ENCODE measurements at regions not wholly inside any gene's neighbourhood (a gene's known extent, or its start where the extent isn't known, plus 50 kb on each side); places are given as distances from the start of the nearest gene placed in this dataset.

DNA sequence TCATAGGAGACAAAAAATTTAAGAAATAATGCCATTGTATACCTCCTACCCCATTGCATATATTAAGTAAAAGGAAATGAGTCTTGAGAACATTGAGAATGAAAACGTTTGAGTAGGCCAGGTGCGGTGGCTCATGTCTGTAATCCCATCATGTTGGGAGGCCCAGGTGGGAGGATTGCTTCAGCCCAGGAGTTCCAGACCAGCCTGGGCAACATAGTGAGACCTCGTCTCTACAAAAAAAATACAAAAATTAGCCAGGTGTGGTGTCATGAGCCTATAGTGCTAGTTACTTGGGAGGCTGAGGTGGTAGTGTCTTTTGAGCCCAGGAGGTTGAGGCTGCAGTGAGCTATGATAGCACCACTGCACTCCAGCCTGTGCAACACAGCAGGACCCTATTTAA lies 107.7 kb upstream of the MGAT5 start:
- WGBS, result 78% methylated on average over 3 of the region's 3 CpGs
- Histone ChIP-seq H3K9ac (ENCODE audit: low read depth, low read length) (no peak overlapping the region), H3K4me3 (ENCODE audit: low read length) (no peak overlapping the region), H3K27me3 (ENCODE audit: insufficient read depth, low read length) (no peaks in the 10 kb centered on the region), H3K9me3 (ENCODE audit: insufficient read depth, low read depth, low read length) (no peaks in the 10 kb centered on the region), H3K4me1 (ENCODE audit: insufficient read depth, low read length) (peaks cover 52% of the 10 kb centered on the region), H3K36me3 (ENCODE audit: insufficient read depth, low read length) (no peaks in the 10 kb centered on the region), H3K27ac (ENCODE audit: low read depth, low read length) (no peak overlapping the region)

DNA sequence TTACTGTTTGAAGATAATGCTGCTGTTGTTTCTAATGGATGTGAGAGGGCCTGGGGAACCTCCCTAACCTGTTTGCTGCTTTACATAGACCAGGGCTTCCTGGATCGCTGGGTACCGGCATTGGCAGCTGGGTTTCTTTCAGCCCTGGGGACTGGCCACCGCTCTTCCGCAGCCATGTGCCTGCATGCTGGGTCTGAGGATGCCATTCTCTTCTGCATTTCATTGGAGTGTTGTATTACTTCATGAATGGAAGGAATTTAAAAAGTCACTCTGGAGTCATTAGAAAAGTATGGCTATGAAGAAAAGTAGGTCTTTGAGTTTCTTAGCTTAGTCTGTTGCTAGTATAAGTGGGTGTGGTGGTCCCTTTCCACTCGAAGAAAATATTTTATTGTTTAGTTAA lies 107.3 kb upstream of the MGAT5 start:
- H3K9ac ChIP-seq (ENCODE audit: low read depth, low read length), result no peak overlapping the region
- no peaks in the 10 kb centered on the region for H3K9me3 ChIP-seq (ENCODE audit: insufficient read depth, low read depth, low read length)
- H3K4me3 ChIP-seq (ENCODE audit: low read length), result no peak overlapping the region
- no peak overlapping the region for H3K27ac ChIP-seq (ENCODE audit: low read depth, low read length)
- H3K36me3 ChIP-seq (ENCODE audit: insufficient read depth, low read length), result no peaks in the 10 kb centered on the region
- WGBS, result 59% methylated on average over 4 of the region's 5 CpGs
- H3K27me3 ChIP-seq (ENCODE audit: insufficient read depth, low read length), result no peaks in the 10 kb centered on the region
- peaks cover 52% of the 10 kb centered on the region for H3K4me1 ChIP-seq (ENCODE audit: insufficient read depth, low read length)

DNA sequence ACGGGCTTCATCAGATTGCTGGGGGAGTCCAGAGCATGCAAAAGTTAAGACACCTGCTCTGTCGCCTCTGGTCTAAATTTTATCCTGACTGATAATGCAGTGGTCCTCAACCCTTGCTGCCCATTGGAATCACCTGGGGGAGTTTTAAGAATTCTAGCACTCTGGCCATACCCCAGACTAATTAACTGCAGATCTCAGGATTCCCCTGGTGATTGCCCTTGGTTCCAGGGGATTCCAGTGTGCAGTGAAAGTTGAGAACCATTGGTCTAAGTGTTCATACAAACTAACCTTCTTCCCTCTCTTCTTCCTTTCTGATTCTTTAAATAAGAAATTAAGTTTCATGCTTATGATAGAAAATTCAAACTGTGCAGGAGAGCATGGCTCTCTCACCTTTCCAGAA lies 105.7 kb upstream of the MGAT5 start:
- Histone ChIP-seq H3K4me3 (ENCODE audit: low read length) (no peak overlapping the region), H3K9me3 (ENCODE audit: insufficient read depth, low read depth, low read length) (no peaks in the 10 kb centered on the region), H3K27ac (ENCODE audit: low read depth, low read length) (no peak overlapping the region), H3K27me3 (ENCODE audit: insufficient read depth, low read length) (no peaks in the 10 kb centered on the region), H3K4me1 (ENCODE audit: insufficient read depth, low read length) (peaks cover 36% of the 10 kb centered on the region), H3K9ac (ENCODE audit: low read depth, low read length) (no peak overlapping the region), H3K36me3 (ENCODE audit: insufficient read depth, low read length) (no peaks in the 10 kb centered on the region)
- WGBS, result 93% methylated on average over 2 of the region's 2 CpGs

DNA sequence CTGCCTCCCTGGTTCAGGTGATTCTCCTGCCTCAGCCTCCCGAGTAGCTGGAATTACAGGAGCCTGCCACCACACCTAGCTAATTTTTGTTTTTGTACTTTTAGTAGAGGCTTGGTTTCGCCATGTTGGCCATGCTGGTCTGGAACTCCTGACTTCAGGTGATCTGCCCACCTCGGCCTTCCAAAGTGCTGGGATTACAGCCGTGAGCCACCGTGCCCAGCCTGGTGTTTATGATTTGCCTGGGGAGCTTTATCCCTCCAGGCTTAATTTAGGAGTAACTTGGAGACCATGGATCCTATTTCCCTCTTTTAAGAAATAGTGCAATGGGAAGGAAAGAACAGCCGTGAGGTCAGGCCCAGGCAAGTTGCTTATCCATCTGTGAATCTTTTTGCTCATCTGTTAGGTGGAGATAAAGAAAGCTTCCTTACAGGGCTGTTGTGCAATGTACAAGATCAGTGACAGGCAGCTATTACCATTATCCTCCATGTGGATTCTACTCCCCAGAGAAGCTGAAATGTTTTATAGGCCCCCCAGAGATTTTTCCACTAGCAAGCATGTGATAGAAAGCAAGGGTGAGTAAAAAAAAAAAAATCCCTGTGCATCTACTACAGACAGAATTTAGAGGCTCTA lies 104.9 kb upstream of the MGAT5 start:
- Histone ChIP-seq H3K9ac (ENCODE audit: low read depth, low read length) (no peak overlapping the region), H3K27me3 (ENCODE audit: insufficient read depth, low read length) (no peaks in the 10 kb centered on the region), H3K27ac (ENCODE audit: low read depth, low read length) (no peak overlapping the region), H3K4me1 (ENCODE audit: insufficient read depth, low read length) (peaks cover 28% of the 10 kb centered on the region), H3K36me3 (ENCODE audit: insufficient read depth, low read length) (no peaks in the 10 kb centered on the region), H3K4me3 (ENCODE audit: low read length) (no peak overlapping the region), H3K9me3 (ENCODE audit: insufficient read depth, low read depth, low read length) (no peaks in the 10 kb centered on the region)
- WGBS, result 88% methylated on average over 6 of the region's 6 CpGs

DNA sequence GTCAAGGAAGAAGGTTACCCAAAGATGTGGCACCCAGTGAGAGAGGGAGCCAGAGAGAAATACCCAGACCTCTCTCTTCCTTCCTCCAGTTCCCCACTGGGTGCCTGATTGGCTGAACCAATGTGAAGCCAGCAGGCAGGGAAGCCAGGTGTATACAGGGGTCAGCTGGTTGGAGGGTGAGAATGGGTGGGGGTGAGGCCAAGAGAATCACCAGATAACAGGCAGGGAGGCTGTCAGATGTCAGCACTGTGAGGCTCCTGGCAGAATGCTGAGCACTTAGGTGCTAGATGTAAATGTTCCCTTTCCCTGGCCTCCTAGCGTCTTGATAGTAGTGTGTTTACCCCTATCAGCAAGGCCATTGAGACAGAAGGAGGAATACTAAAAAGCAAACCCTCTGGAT lies 104.0 kb upstream of the MGAT5 start:
- no peak overlapping the region for H3K9ac ChIP-seq (ENCODE audit: low read depth, low read length)
- H3K9me3 ChIP-seq (ENCODE audit: insufficient read depth, low read depth, low read length), result no peaks in the 10 kb centered on the region
- H3K36me3 ChIP-seq (ENCODE audit: insufficient read depth, low read length), result no peaks in the 10 kb centered on the region
- H3K27ac ChIP-seq (ENCODE audit: low read depth, low read length), result no peak overlapping the region
- H3K4me1 ChIP-seq (ENCODE audit: insufficient read depth, low read length), result peaks cover 26% of the 10 kb centered on the region
- no peaks in the 10 kb centered on the region for H3K27me3 ChIP-seq (ENCODE audit: insufficient read depth, low read length)
- WGBS, result 73% methylated on average over 1 of the region's 1 CpG
- no peak overlapping the region for H3K4me3 ChIP-seq (ENCODE audit: low read length)

DNA sequence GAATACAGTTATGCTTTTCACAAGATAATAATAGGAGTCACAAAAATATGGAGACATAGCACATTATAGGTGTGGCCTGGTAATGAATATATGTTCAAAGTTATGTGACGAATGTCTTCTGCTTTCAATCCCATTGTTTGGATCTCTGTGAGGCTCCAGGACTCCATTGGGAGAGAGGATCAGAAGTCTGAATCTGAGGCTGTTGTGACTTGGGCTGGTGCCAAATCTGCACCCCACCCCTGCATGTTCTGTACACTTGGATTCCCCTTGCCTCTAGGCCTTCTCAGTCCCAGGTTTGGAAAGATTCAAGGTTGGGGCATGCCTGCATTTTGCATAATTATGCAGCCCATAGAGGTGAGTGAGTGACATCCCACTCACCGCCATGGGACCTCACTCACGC lies 103.1 kb upstream of the MGAT5 start:
- Histone ChIP-seq H3K27me3 (ENCODE audit: insufficient read depth, low read length) (no peaks in the 10 kb centered on the region), H3K9me3 (ENCODE audit: insufficient read depth, low read depth, low read length) (no peaks in the 10 kb centered on the region), H3K27ac (ENCODE audit: low read depth, low read length) (no peak overlapping the region), H3K4me3 (ENCODE audit: low read length) (no peak overlapping the region), H3K4me1 (ENCODE audit: insufficient read depth, low read length) (peaks cover 22% of the 10 kb centered on the region), H3K36me3 (ENCODE audit: insufficient read depth, low read length) (no peaks in the 10 kb centered on the region), H3K9ac (ENCODE audit: low read depth, low read length) (no peak overlapping the region)
- WGBS, result 98% methylated on average over 3 of the region's 3 CpGs

DNA sequence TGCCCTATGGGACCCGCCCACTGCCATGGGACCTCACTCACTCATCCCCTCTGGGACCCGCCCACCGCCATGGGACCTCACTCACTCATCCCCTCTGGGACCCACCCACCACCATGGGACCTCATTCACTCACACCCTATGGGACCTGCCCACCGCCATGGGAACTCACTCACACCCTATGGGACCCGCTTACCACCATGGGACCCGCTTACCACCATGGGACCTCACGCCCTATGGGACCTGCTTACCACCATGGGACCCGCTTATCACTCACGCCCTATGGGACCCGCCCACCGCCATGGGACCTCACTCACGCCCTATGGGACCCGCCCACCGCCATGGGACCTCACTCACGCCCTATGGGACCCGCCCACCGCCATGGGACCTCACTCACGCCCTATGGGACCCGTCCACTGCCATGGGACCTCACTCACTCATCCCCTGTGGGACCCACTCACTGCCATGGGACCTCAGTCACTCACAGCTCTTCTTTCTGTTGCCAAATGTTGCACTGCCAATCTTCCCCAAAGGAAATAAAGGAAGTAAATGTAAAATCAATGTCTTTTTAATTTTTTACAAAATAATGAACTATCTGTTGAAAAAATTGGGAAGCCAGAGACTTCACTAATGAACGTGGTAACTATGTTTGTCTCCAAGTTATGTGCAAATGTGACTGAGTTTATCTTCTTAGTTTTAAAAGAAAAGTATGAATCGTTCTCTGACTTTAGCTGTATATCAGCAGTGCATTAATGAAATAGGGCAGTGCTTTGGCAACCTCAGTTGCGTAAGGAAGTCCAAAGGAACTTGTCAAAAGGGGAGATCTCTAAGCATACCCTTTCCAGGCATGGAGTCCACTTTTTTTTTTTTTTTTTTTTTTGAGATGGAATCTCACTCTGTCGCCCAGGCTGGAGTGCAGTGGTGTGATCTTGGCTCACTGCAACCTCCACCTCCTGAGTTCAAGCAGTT lies 101.5 kb upstream of the MGAT5 start:
- Histone ChIP-seq H3K9ac (ENCODE audit: low read depth, low read length) (no peak overlapping the region), H3K27ac (ENCODE audit: low read depth, low read length) (no peak overlapping the region)
- 95% methylated on average over 23 of the region's 23 CpGs for WGBS

DNA sequence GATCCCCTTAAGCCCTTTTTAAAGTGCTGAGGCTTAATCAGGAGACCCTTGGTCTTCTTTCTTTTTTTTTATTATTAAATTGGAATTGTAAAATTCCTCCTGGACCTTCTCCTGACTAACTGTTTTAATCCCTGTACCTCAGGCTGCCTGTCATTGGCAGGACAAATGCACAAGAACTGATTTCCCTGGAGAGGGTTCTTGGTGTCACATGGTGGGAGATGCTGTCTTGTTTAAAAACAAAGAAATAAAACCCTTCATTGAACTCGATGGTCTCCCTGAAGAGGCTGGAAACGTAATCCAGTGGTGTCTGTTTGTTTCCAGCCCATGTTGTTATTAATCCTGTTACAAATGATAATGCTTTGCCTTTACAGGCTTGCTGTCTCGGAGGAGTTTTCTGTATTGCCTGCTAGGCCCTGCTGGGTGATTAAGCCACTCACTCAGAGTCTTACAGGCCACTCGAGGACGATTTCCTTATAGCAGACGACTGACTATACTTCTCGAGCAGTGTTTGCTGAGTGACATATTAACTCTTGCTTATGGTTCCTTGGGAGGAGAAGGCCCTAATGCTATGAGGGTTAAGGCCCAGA lies 100.5 kb upstream of the MGAT5 start:
- Histone ChIP-seq H3K4me3 (ENCODE audit: low read length) (no peak overlapping the region), H3K27ac (ENCODE audit: low read depth, low read length) (no peak overlapping the region), H3K27me3 (ENCODE audit: insufficient read depth, low read length) (no peaks in the 10 kb centered on the region), H3K9ac (ENCODE audit: low read depth, low read length) (no peak overlapping the region), H3K4me1 (ENCODE audit: insufficient read depth, low read length) (peaks cover 6% of the 10 kb centered on the region), H3K36me3 (ENCODE audit: insufficient read depth, low read length) (no peaks in the 10 kb centered on the region), H3K9me3 (ENCODE audit: insufficient read depth, low read depth, low read length) (no peaks in the 10 kb centered on the region)
- 84% methylated on average over 7 of the region's 7 CpGs for WGBS

More for the DNA sequence above, 101.5 kb upstream of the MGAT5 start:
- peaks cover 10% of the 10 kb centered on the region for H3K4me1 ChIP-seq (ENCODE audit: insufficient read depth, low read length)
- no peaks in the 10 kb centered on the region for H3K36me3 ChIP-seq (ENCODE audit: insufficient read depth, low read length)
- no peak overlapping the region for H3K4me3 ChIP-seq (ENCODE audit: low read length)
- H3K27me3 ChIP-seq (ENCODE audit: insufficient read depth, low read length), result no peaks in the 10 kb centered on the region
- no peaks in the 10 kb centered on the region for H3K9me3 ChIP-seq (ENCODE audit: insufficient read depth, low read depth, low read length)

DNA sequence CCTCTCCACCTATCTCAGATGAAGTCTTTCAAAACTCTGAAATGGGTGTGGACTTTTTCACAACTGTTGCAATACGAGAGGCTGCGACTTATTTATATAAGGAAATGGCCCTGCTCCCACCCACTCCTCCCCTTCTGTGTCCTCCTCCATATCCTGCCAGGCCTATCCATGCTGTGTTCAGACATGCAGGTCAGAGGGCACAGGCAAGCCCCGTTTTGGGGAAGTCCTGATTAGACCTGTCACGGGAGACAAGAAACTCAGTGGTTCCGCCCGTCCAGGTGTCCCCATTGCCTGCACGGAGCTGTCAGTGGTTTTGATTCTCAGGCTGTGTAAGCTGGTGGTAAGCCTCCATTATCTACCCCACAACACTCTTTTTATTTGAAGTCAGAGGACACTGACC lies 99.6 kb upstream of the MGAT5 start:
- no peak overlapping the region for H3K9ac ChIP-seq (ENCODE audit: low read depth, low read length)
- H3K27ac ChIP-seq (ENCODE audit: low read depth, low read length), result no peak overlapping the region
- H3K36me3 ChIP-seq (ENCODE audit: insufficient read depth, low read length), result no peaks in the 10 kb centered on the region
- 84% methylated on average over 7 of the region's 7 CpGs for WGBS
- no peaks in the 10 kb centered on the region for H3K27me3 ChIP-seq (ENCODE audit: insufficient read depth, low read length)
- peaks cover 12% of the 10 kb centered on the region for H3K4me1 ChIP-seq (ENCODE audit: insufficient read depth, low read length)
- no peak overlapping the region for H3K4me3 ChIP-seq (ENCODE audit: low read length)
- H3K9me3 ChIP-seq (ENCODE audit: insufficient read depth, low read depth, low read length), result no peaks in the 10 kb centered on the region

DNA sequence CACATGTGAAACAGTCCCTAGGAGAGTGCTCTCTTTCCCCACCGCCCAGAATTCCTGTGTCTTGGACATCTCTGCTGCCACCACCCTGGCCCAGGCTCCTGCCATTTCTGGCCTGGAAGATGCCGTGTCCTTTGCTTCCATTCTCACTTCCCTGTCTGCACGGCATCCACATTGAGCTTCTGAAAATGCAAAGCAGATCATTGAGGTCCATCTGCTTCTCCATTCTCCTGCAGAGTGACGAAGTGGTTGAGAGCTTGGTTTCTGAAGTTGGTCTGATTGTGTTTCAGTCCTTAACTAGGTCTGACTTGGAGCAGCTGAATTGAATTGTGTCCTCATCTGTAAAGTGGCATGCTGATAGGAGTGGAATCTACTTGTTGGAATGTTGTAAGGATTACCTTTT lies 98.7 kb upstream of the MGAT5 start:
- Histone ChIP-seq H3K4me1 (ENCODE audit: insufficient read depth, low read length) (peaks cover 20% of the 10 kb centered on the region), H3K27me3 (ENCODE audit: insufficient read depth, low read length) (no peaks in the 10 kb centered on the region), H3K9ac (ENCODE audit: low read depth, low read length) (no peak overlapping the region), H3K4me3 (ENCODE audit: low read length) (no peak overlapping the region), H3K27ac (ENCODE audit: low read depth, low read length) (no peak overlapping the region), H3K36me3 (ENCODE audit: insufficient read depth, low read length) (no peaks in the 10 kb centered on the region), H3K9me3 (ENCODE audit: insufficient read depth, low read depth, low read length) (no peaks in the 10 kb centered on the region)
- WGBS, result 94% methylated on average over 4 of the region's 4 CpGs

DNA sequence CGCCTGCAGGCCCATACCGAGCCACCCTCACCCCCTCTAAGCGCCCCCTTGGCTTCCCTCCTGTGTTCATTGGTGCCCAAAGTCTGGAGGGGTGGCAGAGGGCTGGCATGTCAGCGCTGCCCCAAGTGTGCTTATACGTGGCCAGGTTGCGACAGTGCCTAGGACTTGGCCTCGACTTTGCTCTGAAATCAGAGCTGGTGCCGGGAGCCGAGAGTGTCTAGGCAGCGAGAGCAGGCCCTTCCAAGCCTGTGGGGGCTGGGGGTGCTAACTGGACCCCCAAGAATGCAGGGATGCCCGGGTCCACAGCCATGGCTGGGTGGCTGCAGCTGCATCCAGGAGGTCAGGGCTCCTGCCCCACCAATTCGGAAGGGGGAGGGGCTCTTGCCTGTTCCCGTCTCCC lies 95.6 kb upstream of the MGAT5 start:
- no peaks in the 10 kb centered on the region for H3K9me3 ChIP-seq (ENCODE audit: insufficient read depth, low read depth, low read length)
- H3K36me3 ChIP-seq (ENCODE audit: insufficient read depth, low read length), result no peaks in the 10 kb centered on the region
- WGBS, result 90% methylated on average over 13 of the region's 13 CpGs
- no peak overlapping the region for H3K4me3 ChIP-seq (ENCODE audit: low read length)
- no peaks in the 10 kb centered on the region for H3K27me3 ChIP-seq (ENCODE audit: insufficient read depth, low read length)
- peaks cover 34% of the 10 kb centered on the region for H3K4me1 ChIP-seq (ENCODE audit: insufficient read depth, low read length)
- no peak overlapping the region for H3K27ac ChIP-seq (ENCODE audit: low read depth, low read length)
- H3K9ac ChIP-seq (ENCODE audit: low read depth, low read length), result no peak overlapping the region
